ENCODE measurements at regions not wholly inside any gene's neighbourhood (a gene's known extent, or its start where the extent isn't known, plus 50 kb on each side); places are given as distances from the start of the nearest gene placed in this dataset.
"Not testable (repeated sequence)": the region's sequence is repeated elsewhere in the genome, so short reads cannot be mapped to it uniquely, and the experiment has no call there.

- Histone ChIP-seq H3K4me1 (ENCODE audit: control insufficient read depth in 1 of 2, insufficient read depth in 2 of 2, low read length in 2 of 2) (no peaks in the 10 kb centered on the region), H3K27ac (ENCODE audit: low read length) (no peak overlapping the region), H3K36me3 (ENCODE audit: control insufficient read depth in 1 of 2, insufficient read depth in 2 of 2, low read length in 2 of 2) (no peaks in the 10 kb centered on the region), H3K27me3 (ENCODE audit: low read depth, low read length) (no peaks in the 10 kb centered on the region), H3K9me3 (ENCODE audit: control insufficient read depth in 1 of 2, low read length in 2 of 2) (no peaks in the 10 kb centered on the region), H3K4me3 (ENCODE audit: low read depth in 1 of 2, low read length in 2 of 2) (no peak overlapping the region)
These were observed 54.5 kb upstream of the PRKD1 start for GRCh38 chr14:29982171-29982570.

DNA sequence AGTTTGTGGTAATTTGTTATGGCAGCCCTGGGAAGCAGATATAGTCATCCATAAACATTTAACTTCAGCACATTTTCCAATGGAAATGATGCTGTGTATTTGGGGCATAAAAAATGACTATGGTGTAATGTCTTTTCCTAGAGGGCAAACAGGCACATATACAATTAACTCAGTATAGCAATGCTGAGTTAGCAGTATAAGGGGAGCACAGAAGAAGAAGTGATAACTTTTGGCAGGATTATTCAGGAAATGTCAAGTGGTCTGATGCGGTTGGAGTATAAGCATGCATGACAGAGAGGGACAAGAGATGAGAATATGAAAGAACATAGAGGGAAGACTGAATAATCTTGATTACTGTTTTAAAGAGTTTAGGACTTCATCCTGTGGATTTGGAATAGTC, 55.3 kb upstream of the PRKD1 start:
- Histone ChIP-seq H3K27me3 (ENCODE audit: low read depth, low read length) (no peaks in the 10 kb centered on the region), H3K4me1 (ENCODE audit: control insufficient read depth in 1 of 2, insufficient read depth in 2 of 2, low read length in 2 of 2) (no peaks in the 10 kb centered on the region), H3K4me3 (ENCODE audit: low read depth in 1 of 2, low read length in 2 of 2) (no peak overlapping the region), H3K36me3 (ENCODE audit: control insufficient read depth in 1 of 2, insufficient read depth in 2 of 2, low read length in 2 of 2) (no peaks in the 10 kb centered on the region), H3K27ac (ENCODE audit: low read length) (no peak overlapping the region), H3K9me3 (ENCODE audit: control insufficient read depth in 1 of 2, low read length in 2 of 2) (no peaks in the 10 kb centered on the region)

- not testable (repeated sequence) for H3K9me3 ChIP-seq (ENCODE audit: control insufficient read depth in 1 of 2, low read length in 2 of 2); H3K4me3 ChIP-seq (ENCODE audit: low read depth in 1 of 2, low read length in 2 of 2); H3K36me3 ChIP-seq (ENCODE audit: control insufficient read depth in 1 of 2, insufficient read depth in 2 of 2, low read length in 2 of 2); H3K4me1 ChIP-seq (ENCODE audit: control insufficient read depth in 1 of 2, insufficient read depth in 2 of 2, low read length in 2 of 2); H3K27ac ChIP-seq (ENCODE audit: low read length); H3K27me3 ChIP-seq (ENCODE audit: low read depth, low read length)
These were observed 62.8 kb upstream of the PRKD1 start for GRCh38 chr14:29990344-29990857.

DNA sequence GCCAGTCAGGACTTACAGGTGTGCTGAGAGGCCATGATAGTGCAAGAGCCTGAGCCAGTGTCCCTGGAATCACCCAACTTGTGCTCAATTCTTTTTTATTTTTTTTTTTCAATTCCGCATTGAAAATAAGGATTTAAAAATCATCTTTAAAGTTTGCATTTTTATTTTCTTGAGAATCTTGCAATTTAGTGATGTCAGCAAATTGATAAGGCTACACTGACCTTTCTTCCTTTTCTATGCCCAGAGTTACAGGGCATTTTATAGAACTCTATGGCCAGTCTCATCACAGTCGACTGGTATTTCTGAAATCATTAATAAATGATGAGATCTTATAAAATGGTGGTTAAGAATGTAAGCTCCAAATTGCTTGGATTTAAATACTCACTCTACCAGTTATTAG, 63.3 kb upstream of the PRKD1 start:
- no peaks in the 10 kb centered on the region for H3K36me3 ChIP-seq (ENCODE audit: control insufficient read depth in 1 of 2, insufficient read depth in 2 of 2, low read length in 2 of 2)
- H3K4me3 ChIP-seq (ENCODE audit: low read depth in 1 of 2, low read length in 2 of 2), result no peak overlapping the region
- no peaks in the 10 kb centered on the region for H3K9me3 ChIP-seq (ENCODE audit: control insufficient read depth in 1 of 2, low read length in 2 of 2)
- no peak overlapping the region for H3K27ac ChIP-seq (ENCODE audit: low read length)
- no peaks in the 10 kb centered on the region for H3K27me3 ChIP-seq (ENCODE audit: low read depth, low read length)
- no peaks in the 10 kb centered on the region for H3K4me1 ChIP-seq (ENCODE audit: control insufficient read depth in 1 of 2, insufficient read depth in 2 of 2, low read length in 2 of 2)

- Histone ChIP-seq H3K27ac (ENCODE audit: low read length) (no peak overlapping the region), H3K4me1 (ENCODE audit: control insufficient read depth in 1 of 2, insufficient read depth in 2 of 2, low read length in 2 of 2) (no peaks in the 10 kb centered on the region), H3K4me3 (ENCODE audit: low read depth in 1 of 2, low read length in 2 of 2) (no peak overlapping the region), H3K9me3 (ENCODE audit: control insufficient read depth in 1 of 2, low read length in 2 of 2) (no peaks in the 10 kb centered on the region), H3K27me3 (ENCODE audit: low read depth, low read length) (no peaks in the 10 kb centered on the region), H3K36me3 (ENCODE audit: control insufficient read depth in 1 of 2, insufficient read depth in 2 of 2, low read length in 2 of 2) (no peaks in the 10 kb centered on the region)
These were observed 65.5 kb upstream of the PRKD1 start for GRCh38 chr14:29993143-29993542.

DNA sequence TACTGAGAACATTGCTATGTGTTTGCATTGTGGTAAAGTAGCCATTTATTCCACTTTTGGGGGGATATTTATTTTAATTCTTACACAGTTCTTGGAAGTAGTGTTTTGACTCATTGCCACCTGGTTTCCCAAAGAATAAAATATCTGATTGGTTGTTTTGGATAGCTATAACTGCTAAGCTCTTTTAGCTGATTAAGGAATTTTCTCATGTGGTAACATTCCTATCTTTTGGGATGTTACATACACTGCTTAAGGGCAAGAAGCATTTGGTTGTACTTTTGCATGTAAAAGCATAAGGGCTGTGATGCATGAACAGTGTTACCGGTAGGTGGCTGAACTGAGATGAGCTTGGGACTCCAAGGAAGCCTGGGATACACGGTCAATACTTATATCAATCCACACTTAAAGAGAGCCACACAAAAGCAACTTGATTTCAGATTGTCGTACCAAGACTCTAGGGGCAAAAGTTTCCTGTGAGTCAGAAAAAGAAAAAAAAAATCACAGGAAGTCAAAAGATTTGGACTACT, 71.4 kb upstream of the PRKD1 start:
- no peaks in the 10 kb centered on the region for H3K9me3 ChIP-seq (ENCODE audit: control insufficient read depth in 1 of 2, low read length in 2 of 2)
- H3K4me1 ChIP-seq (ENCODE audit: control insufficient read depth in 1 of 2, insufficient read depth in 2 of 2, low read length in 2 of 2), result no peaks in the 10 kb centered on the region
- no peaks in the 10 kb centered on the region for H3K36me3 ChIP-seq (ENCODE audit: control insufficient read depth in 1 of 2, insufficient read depth in 2 of 2, low read length in 2 of 2)
- no peak overlapping the region for H3K4me3 ChIP-seq (ENCODE audit: low read depth in 1 of 2, low read length in 2 of 2)
- no peak overlapping the region for H3K27ac ChIP-seq (ENCODE audit: low read length)
- H3K27me3 ChIP-seq (ENCODE audit: low read depth, low read length), result no peaks in the 10 kb centered on the region

GRCh38 chr14:30002859-30003258, 75.2 kb upstream of the PRKD1 start:
- H3K4me3 ChIP-seq (ENCODE audit: low read depth in 1 of 2, low read length in 2 of 2), result no peak overlapping the region
- no peaks in the 10 kb centered on the region for H3K36me3 ChIP-seq (ENCODE audit: control insufficient read depth in 1 of 2, insufficient read depth in 2 of 2, low read length in 2 of 2)
- no peaks in the 10 kb centered on the region for H3K27me3 ChIP-seq (ENCODE audit: low read depth, low read length)
- no peaks in the 10 kb centered on the region for H3K9me3 ChIP-seq (ENCODE audit: control insufficient read depth in 1 of 2, low read length in 2 of 2)
- no peaks in the 10 kb centered on the region for H3K4me1 ChIP-seq (ENCODE audit: control insufficient read depth in 1 of 2, insufficient read depth in 2 of 2, low read length in 2 of 2)
- no peak overlapping the region for H3K27ac ChIP-seq (ENCODE audit: low read length)

GRCh38 chr14:30005114-30005808, 77.6 kb upstream of the PRKD1 start:
- Histone ChIP-seq H3K9me3 (ENCODE audit: control insufficient read depth in 1 of 2, low read length in 2 of 2) (no peaks in the 10 kb centered on the region), H3K4me3 (ENCODE audit: low read depth in 1 of 2, low read length in 2 of 2) (no peak overlapping the region), H3K36me3 (ENCODE audit: control insufficient read depth in 1 of 2, insufficient read depth in 2 of 2, low read length in 2 of 2) (no peaks in the 10 kb centered on the region), H3K27ac (ENCODE audit: low read length) (no peak overlapping the region), H3K4me1 (ENCODE audit: control insufficient read depth in 1 of 2, insufficient read depth in 2 of 2, low read length in 2 of 2) (no peaks in the 10 kb centered on the region), H3K27me3 (ENCODE audit: low read depth, low read length) (no peaks in the 10 kb centered on the region)

- H3K36me3 ChIP-seq (ENCODE audit: control insufficient read depth in 1 of 2, insufficient read depth in 2 of 2, low read length in 2 of 2), result no peaks in the 10 kb centered on the region
- H3K27me3 ChIP-seq (ENCODE audit: low read depth, low read length), result no peaks in the 10 kb centered on the region
- H3K4me3 ChIP-seq (ENCODE audit: low read depth in 1 of 2, low read length in 2 of 2), result no peak overlapping the region
- no peaks in the 10 kb centered on the region for H3K9me3 ChIP-seq (ENCODE audit: control insufficient read depth in 1 of 2, low read length in 2 of 2)
- no peak overlapping the region for H3K27ac ChIP-seq (ENCODE audit: low read length)
- H3K4me1 ChIP-seq (ENCODE audit: control insufficient read depth in 1 of 2, insufficient read depth in 2 of 2, low read length in 2 of 2), result no peaks in the 10 kb centered on the region
These were observed 79.0 kb upstream of the PRKD1 start for GRCh38 chr14:30006695-30007094.

DNA sequence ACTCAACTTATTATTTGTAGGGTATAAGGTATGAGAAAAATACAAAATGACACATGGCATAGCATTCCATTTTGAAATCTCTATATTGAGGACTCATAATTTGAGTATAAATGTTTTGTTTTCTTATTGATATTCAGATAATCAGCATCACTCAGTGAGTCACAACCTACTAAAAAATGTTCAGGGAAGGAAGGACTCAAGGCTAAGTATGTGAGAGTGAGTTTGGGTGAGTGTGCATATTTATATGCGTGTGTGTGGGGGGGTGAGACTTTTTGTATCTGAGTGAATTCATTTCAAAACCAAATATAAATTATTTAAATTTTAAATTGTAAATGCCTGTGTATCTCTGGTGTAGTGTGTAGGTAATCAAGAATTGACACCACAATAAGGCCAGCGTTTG, 87.8 kb upstream of the PRKD1 start:
- Histone ChIP-seq H3K27ac (ENCODE audit: low read length) (no peak overlapping the region), H3K9me3 (ENCODE audit: control insufficient read depth in 1 of 2, low read length in 2 of 2) (no peaks in the 10 kb centered on the region), H3K4me3 (ENCODE audit: low read depth in 1 of 2, low read length in 2 of 2) (no peak overlapping the region), H3K36me3 (ENCODE audit: control insufficient read depth in 1 of 2, insufficient read depth in 2 of 2, low read length in 2 of 2) (no peaks in the 10 kb centered on the region), H3K27me3 (ENCODE audit: low read depth, low read length) (no peaks in the 10 kb centered on the region), H3K4me1 (ENCODE audit: control insufficient read depth in 1 of 2, insufficient read depth in 2 of 2, low read length in 2 of 2) (no peaks in the 10 kb centered on the region)

DNA sequence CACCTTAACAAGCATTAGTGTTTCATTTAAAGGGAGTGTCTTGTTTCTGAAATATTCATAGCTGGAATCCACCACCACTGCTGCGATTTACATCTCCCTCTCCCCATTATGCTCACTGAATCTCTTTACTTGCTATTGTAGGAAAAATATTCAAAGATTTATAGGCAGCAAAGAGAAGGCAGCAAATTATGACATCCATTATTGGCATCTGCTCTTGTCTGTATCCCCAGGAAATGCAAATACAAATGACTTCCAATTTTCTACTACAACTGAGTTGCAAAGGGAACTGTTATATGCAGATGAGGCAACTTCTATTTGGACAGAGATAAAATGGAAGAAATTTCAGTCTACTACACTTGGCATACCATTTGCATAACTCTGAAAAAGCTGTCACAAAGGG, 88.4 kb upstream of the PRKD1 start:
- no peaks in the 10 kb centered on the region for H3K36me3 ChIP-seq (ENCODE audit: control insufficient read depth in 1 of 2, insufficient read depth in 2 of 2, low read length in 2 of 2)
- H3K4me1 ChIP-seq (ENCODE audit: control insufficient read depth in 1 of 2, insufficient read depth in 2 of 2, low read length in 2 of 2), result no peaks in the 10 kb centered on the region
- no peak overlapping the region for H3K4me3 ChIP-seq (ENCODE audit: low read depth in 1 of 2, low read length in 2 of 2)
- no peaks in the 10 kb centered on the region for H3K9me3 ChIP-seq (ENCODE audit: control insufficient read depth in 1 of 2, low read length in 2 of 2)
- H3K27me3 ChIP-seq (ENCODE audit: low read depth, low read length), result no peaks in the 10 kb centered on the region
- H3K27ac ChIP-seq (ENCODE audit: low read length), result no peak overlapping the region

Data from muscle layer of duodenum (tissue), 2 donors.